Liver (tissue), 8 donors: ENCODE measurements at regions not wholly inside any gene's neighbourhood (a gene's known extent, or its start where the extent isn't known, plus 50 kb on each side); places are given as distances from the start of the nearest gene placed in this dataset.

Experiments used
- DNase-seq: peaks from one replicate; pipeline ENCODE4 v3.0.0-alpha.2; 2017; ENCODE audit warnings: low spot score
- H3K27ac ChIP-seq, 2 donors: one replicate each; pipeline ENCODE4 v1.7.0; 2013; ENCODE audit warnings: inconsistent platforms in 2 of 2, low read length in 2 of 2, control low read depth in 1 of 2, low read depth in 1 of 2, mild to moderate bottlenecking in 1 of 2
- H3K27me3 ChIP-seq, 4 donors: one replicate each; pipeline versions ENCODE4 v1.6.1 to v1.7.0; 2013; ENCODE audit warnings: low read length in 3 of 4, inconsistent platforms in 1 of 4, mild to moderate bottlenecking in 1 of 4, moderate library complexity in 1 of 4; ENCODE audit not compliant: control insufficient read depth in 4 of 4, insufficient read depth in 4 of 4
- H3K36me3 ChIP-seq, 4 donors: one replicate each; pipeline versions ENCODE4 v1.6.1 to v1.7.0; 2013; ENCODE audit warnings: low read length in 3 of 4, mild to moderate bottlenecking in 3 of 4, low read depth in 1 of 4, moderate library complexity in 1 of 4; ENCODE audit not compliant: control insufficient read depth in 4 of 4, insufficient read depth in 3 of 4
- H3K4me1 ChIP-seq, 4 donors: one replicate each; pipeline versions ENCODE4 v1.6.1 to v1.7.0; 2013; ENCODE audit warnings: low read length in 3 of 4, mild to moderate bottlenecking in 3 of 4, moderate library complexity in 1 of 4; ENCODE audit not compliant: control insufficient read depth in 4 of 4, insufficient read depth in 4 of 4
- H3K4me3 ChIP-seq, 3 donors: one replicate each; pipeline versions ENCODE4 v1.6.1 to v1.7.0; 2013; ENCODE audit warnings: low read length in 3 of 3, control low read depth in 1 of 3, low read depth in 1 of 3, mild to moderate bottlenecking in 1 of 3
- H3K9ac ChIP-seq, 2 donors: one replicate each; pipeline ENCODE4 v1.7.0; 2013; ENCODE audit warnings: low read length in 2 of 2, mild to moderate bottlenecking in 2 of 2, moderate library complexity in 2 of 2, control low read depth in 1 of 2, low read depth in 1 of 2
- H3K9me3 ChIP-seq, 4 donors: one replicate each; pipeline versions ENCODE4 v1.6.1 to v1.7.0; 2013; ENCODE audit warnings: low read length in 3 of 4; ENCODE audit not compliant: control insufficient read depth in 4 of 4
- EGR1 ChIP-seq, 2 donors: IDR thresholded peaks; 2 replicates each; pipeline ENCODE4 v1.6.1; 2016 to 2018; ENCODE audit warnings: antibody characterized with exemption in 2 of 2, low read depth in 2 of 2
- FOXA1 ChIP-seq: IDR thresholded peaks from 2 replicates; pipeline ENCODE4 v1.6.1; 2016; ENCODE audit warnings: antibody characterized with exemption
- FOXA2 ChIP-seq: IDR thresholded peaks from 2 replicates; pipeline ENCODE4 v1.6.1; 2016; ENCODE audit warnings: antibody characterized with exemption
- GABPA ChIP-seq, 2 donors: IDR thresholded peaks in 1 of 2; conservative IDR thresholded peaks in 1 of 2; 2 replicates each; pipeline ENCODE4 v1.6.1; 2016; ENCODE audit warnings: antibody characterized with exemption in 2 of 2, mild to moderate bottlenecking in 1 of 2, moderate library complexity in 1 of 2
- HNF4A ChIP-seq, 2 donors: conservative IDR thresholded peaks; 2 replicates each; pipeline ENCODE4 v1.6.1; 2016; ENCODE audit warnings: antibody characterized with exemption in 2 of 2, mild to moderate bottlenecking in 2 of 2
- HNF4G ChIP-seq: IDR thresholded peaks from 2 replicates; pipeline ENCODE4 v1.6.1; 2016; ENCODE audit warnings: antibody characterized with exemption
- JUND ChIP-seq, 2 donors: IDR thresholded peaks; 2 replicates each; pipeline ENCODE4 v1.6.1; 2016; ENCODE audit warnings: antibody characterized with exemption in 2 of 2
- MAX ChIP-seq: IDR thresholded peaks from 2 replicates; pipeline ENCODE4 v1.6.1; 2016; ENCODE audit warnings: antibody characterized with exemption
- NR2F2 ChIP-seq: IDR thresholded peaks from 2 replicates; pipeline ENCODE4 v1.6.1; 2016; ENCODE audit warnings: antibody characterized with exemption
- RAD21 ChIP-seq, 2 donors: IDR thresholded peaks; 2 replicates each; pipeline ENCODE4 v1.6.1; 2016; ENCODE audit warnings: antibody characterized with exemption in 2 of 2, mild to moderate bottlenecking in 2 of 2
- REST ChIP-seq: IDR thresholded peaks from 2 replicates; pipeline ENCODE4 v1.6.1; 2016; ENCODE audit warnings: antibody characterized with exemption, mild to moderate bottlenecking
- RXRA ChIP-seq, 2 donors: IDR thresholded peaks; 2 replicates each; pipeline ENCODE4 v1.6.1; 2017 to 2018; ENCODE audit warnings: antibody characterized with exemption in 2 of 2, mild to moderate bottlenecking in 1 of 2
- SP1 ChIP-seq: IDR thresholded peaks from 2 replicates; pipeline ENCODE4 v1.6.1; 2018; ENCODE audit warnings: antibody characterized with exemption, mild to moderate bottlenecking
- TAF1 ChIP-seq: conservative IDR thresholded peaks from 2 replicates; pipeline ENCODE4 v1.6.1; 2016; ENCODE audit warnings: antibody characterized with exemption, mild to moderate bottlenecking
- YY1 ChIP-seq: IDR thresholded peaks from 2 replicates; pipeline ENCODE4 v1.6.1; 2016; ENCODE audit warnings: antibody characterized with exemption, mild to moderate bottlenecking
- WGBS: extraction: QIAGEN DNeasy Blood & Tissue Kit; methylation state at CpG from one replicate; pipeline ENCODE4 v1.1.7; 2013; 5-methylcytosine and 5-hydroxymethylcytosine counted together
- TF ChIP-seq, protein P1 (sequence below): IDR thresholded peaks from 2 replicates; pipeline ENCODE4 v1.6.1; 2016; ENCODE audit warnings: antibody characterized with exemption
- TF ChIP-seq, protein P2 (sequence below): fragments of 150-350 bp; IDR thresholded peaks from 2 replicates; pipeline ENCODE4 v1.5.1; 2017; ENCODE audit warnings: improper control_type of control experiment, low read depth, low read length; ENCODE audit not compliant: missing input control
- TF ChIP-seq, protein P3 (sequence below): IDR thresholded peaks from 2 replicates; pipeline ENCODE4 v1.6.1; 2016; ENCODE audit warnings: antibody characterized with exemption
- donor health status: healthy.
- donor health status: healthy.
- donor health status: healthy.
- donor health status: healthy.
- donor health status: healthy.

GRCh38 chr10:21427804-21428481, 97.5 kb downstream of the SKIDA1 start:
- WGBS = 73% methylated on average over 6 of the region's 6 CpGs

More at GRCh38 chr10:21427804-21428481, 97.5 kb downstream of the SKIDA1 start:
- Histone ChIP-seq H3K4me3 (no peak overlapping the region), H3K27me3 (no peaks in the 10 kb centered on the region), H3K9ac (no peak overlapping the region), H3K4me1 (no peaks in the 10 kb centered on the region), H3K9me3 (no peaks in the 10 kb centered on the region), H3K27ac (no peak overlapping the region), H3K36me3 (no peaks in the 10 kb centered on the region)
- TF ChIP-seq JUND (IDR thresholded peaks at IDR 0.05) = no peak
- no peak for TF ChIP-seq HNF4A (conservative IDR thresholded peaks at IDR 0.05)
- TF ChIP-seq HNF4G = no peak
- TF ChIP-seq REST = no peak
- TF ChIP-seq EGR1 (IDR thresholded peaks at IDR 0.05; ENCODE audit: low read depth in 2 of 2) = no peak
- no peak for TF ChIP-seq SP1
- TF ChIP-seq NR2F2 = no peak
- no peak for TF ChIP-seq RAD21 (IDR thresholded peaks at IDR 0.05)
- TF ChIP-seq, protein P1, sequence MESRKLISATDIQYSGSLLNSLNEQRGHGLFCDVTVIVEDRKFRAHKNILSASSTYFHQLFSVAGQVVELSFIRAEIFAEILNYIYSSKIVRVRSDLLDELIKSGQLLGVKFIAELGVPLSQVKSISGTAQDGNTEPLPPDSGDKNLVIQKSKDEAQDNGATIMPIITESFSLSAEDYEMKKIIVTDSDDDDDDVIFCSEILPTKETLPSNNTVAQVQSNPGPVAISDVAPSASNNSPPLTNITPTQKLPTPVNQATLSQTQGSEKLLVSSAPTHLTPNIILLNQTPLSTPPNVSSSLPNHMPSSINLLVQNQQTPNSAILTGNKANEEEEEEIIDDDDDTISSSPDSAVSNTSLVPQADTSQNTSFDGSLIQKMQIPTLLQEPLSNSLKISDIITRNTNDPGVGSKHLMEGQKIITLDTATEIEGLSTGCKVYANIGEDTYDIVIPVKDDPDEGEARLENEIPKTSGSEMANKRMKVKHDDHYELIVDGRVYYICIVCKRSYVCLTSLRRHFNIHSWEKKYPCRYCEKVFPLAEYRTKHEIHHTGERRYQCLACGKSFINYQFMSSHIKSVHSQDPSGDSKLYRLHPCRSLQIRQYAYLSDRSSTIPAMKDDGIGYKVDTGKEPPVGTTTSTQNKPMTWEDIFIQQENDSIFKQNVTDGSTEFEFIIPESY = no peak
- no peak for TF ChIP-seq YY1
- TF ChIP-seq TAF1 = no peak
- no peak for TF ChIP-seq FOXA1
- TF ChIP-seq, protein P2, sequence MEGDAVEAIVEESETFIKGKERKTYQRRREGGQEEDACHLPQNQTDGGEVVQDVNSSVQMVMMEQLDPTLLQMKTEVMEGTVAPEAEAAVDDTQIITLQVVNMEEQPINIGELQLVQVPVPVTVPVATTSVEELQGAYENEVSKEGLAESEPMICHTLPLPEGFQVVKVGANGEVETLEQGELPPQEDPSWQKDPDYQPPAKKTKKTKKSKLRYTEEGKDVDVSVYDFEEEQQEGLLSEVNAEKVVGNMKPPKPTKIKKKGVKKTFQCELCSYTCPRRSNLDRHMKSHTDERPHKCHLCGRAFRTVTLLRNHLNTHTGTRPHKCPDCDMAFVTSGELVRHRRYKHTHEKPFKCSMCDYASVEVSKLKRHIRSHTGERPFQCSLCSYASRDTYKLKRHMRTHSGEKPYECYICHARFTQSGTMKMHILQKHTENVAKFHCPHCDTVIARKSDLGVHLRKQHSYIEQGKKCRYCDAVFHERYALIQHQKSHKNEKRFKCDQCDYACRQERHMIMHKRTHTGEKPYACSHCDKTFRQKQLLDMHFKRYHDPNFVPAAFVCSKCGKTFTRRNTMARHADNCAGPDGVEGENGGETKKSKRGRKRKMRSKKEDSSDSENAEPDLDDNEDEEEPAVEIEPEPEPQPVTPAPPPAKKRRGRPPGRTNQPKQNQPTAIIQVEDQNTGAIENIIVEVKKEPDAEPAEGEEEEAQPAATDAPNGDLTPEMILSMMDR = no peak
- no peak for TF ChIP-seq GABPA (IDR thresholded peaks at IDR 0.05 in 1 of 2, conservative IDR thresholded peaks at IDR 0.05 in 1 of 2)
- no peak for TF ChIP-seq RXRA (IDR thresholded peaks at IDR 0.05)
- no peak for TF ChIP-seq MAX
- no peak for TF ChIP-seq FOXA2
- TF ChIP-seq, protein P3, sequence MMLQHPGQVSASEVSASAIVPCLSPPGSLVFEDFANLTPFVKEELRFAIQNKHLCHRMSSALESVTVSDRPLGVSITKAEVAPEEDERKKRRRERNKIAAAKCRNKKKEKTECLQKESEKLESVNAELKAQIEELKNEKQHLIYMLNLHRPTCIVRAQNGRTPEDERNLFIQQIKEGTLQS = no peak
- DNase-seq = no peak
